A673 (cell line): ENCODE measurements at regions not wholly inside any gene's neighbourhood (a gene's known extent, or its start where the extent isn't known, plus 50 kb on each side); places are given as distances from the start of the nearest gene placed in this dataset.

Source experiments
- EZH2 ChIP-seq: fragments of 200-600 bp; sonication (generic); IDR thresholded peaks from 2 replicates; pipeline ENCODE4 v1.6.1; 2017; ENCODE audit warnings: borderline replicate concordance, low read depth, mild to moderate bottlenecking, mixed read lengths, antibody characterized with exemption, low read length; ENCODE audit not compliant: poor library complexity, severe bottlenecking
- TF ChIP-seq, protein P1 (sequence below): fragments of 300-800, 200-600 bp; sonication (generic); conservative IDR thresholded peaks from 2 replicates; pipeline ENCODE4 v1.5.1; 2017; ENCODE audit warnings: low read depth, mild to moderate bottlenecking, antibody characterized with exemption, low read length, moderate library complexity, mixed read lengths

DNA sequence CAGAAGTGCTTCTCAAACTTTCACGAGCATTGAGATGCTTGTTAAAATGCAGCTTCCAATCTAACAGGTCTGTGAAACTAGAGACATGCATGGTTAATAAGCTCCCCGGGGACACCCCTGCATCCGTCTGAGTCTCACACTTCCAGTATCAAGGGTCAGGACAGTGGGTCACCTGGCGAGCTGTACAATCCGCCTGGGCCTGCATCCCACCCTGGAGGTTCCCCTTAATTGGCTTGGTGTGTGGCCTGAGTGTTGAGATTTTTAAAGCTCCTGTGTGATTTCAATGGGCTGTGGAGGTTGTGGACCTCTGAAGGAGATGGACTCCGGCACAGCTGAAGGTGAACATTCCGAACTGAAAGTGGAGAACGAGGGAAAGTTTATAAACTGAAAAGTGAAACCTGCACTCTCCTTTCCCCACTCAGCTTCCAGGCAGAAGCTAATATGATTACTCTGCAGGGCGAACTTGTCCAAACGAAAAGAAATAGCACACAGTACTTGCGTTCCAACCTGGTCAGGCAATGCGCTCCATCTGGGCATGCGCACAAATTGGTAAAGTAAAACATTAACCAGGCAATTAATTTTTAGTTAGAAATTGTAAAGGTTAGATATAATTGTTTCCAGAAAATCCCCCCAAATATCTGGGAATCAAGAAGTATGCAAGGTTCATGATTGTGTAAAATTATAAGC, 191.7 kb upstream of the ALKAL2 start:
- no peak for TF ChIP-seq EZH2
- TF ChIP-seq, protein P1, sequence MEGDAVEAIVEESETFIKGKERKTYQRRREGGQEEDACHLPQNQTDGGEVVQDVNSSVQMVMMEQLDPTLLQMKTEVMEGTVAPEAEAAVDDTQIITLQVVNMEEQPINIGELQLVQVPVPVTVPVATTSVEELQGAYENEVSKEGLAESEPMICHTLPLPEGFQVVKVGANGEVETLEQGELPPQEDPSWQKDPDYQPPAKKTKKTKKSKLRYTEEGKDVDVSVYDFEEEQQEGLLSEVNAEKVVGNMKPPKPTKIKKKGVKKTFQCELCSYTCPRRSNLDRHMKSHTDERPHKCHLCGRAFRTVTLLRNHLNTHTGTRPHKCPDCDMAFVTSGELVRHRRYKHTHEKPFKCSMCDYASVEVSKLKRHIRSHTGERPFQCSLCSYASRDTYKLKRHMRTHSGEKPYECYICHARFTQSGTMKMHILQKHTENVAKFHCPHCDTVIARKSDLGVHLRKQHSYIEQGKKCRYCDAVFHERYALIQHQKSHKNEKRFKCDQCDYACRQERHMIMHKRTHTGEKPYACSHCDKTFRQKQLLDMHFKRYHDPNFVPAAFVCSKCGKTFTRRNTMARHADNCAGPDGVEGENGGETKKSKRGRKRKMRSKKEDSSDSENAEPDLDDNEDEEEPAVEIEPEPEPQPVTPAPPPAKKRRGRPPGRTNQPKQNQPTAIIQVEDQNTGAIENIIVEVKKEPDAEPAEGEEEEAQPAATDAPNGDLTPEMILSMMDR = no peak
